CD14-positive monocyte (primary cell): ENCODE measurements at regions not wholly inside any gene's neighbourhood (a gene's known extent, or its start where the extent isn't known, plus 50 kb on each side); places are given as distances from the start of the nearest gene placed in this dataset.
A peak's percentile ranks its signal among the peaks of the same experiment; 100 is the strongest.

ENCODE experiments used
- DNase-seq, 3 donors: peaks; one replicate each; pipeline ENCODE4 v3.0.0-alpha.2; 2011 to 2022
- H2AFZ ChIP-seq: 2 replicates; pipeline ENCODE4 v1.6.0; 2012; ENCODE audit warnings: mild to moderate bottlenecking, low read depth, low read length, inconsistent platforms; ENCODE audit not compliant: insufficient read depth, poor library complexity, severe bottlenecking
- H3K27ac ChIP-seq, 2 donors: 1 replicate in 1 of 2; 2 replicates in 1 of 2; pipeline ENCODE4 v1.5.1; 2012 to 2013; ENCODE audit warnings: low read length in 2 of 2, control low read depth in 1 of 2, inconsistent platforms in 1 of 2, low read depth in 1 of 2, mild to moderate bottlenecking in 1 of 2
- H3K27me3 ChIP-seq, 2 donors: one replicate each; pipeline versions ENCODE4 v1.6.0 to v1.6.1; 2011 to 2013; ENCODE audit warnings: low read length in 2 of 2; ENCODE audit not compliant: control insufficient read depth in 2 of 2, insufficient read depth in 2 of 2
- H3K36me3 ChIP-seq, 2 donors: replicated peaks in 1 of 2; 1 replicate in 1 of 2; 2 replicates in 1 of 2; pipeline versions ENCODE4 v1.5.1 to v1.6.1; 2012 to 2013; ENCODE audit warnings: low read length in 2 of 2, control low read depth in 1 of 2, inconsistent platforms in 1 of 2, mild to moderate bottlenecking in 1 of 2; ENCODE audit not compliant: insufficient read depth in 2 of 2, control insufficient read depth in 1 of 2
- H3K4me1 ChIP-seq, 2 donors: 1 replicate in 1 of 2; 2 replicates in 1 of 2; pipeline versions ENCODE4 v1.5.1 to v1.6.1; 2012 to 2013; ENCODE audit warnings: low read length in 2 of 2, control low read depth in 1 of 2, inconsistent platforms in 1 of 2, mild to moderate bottlenecking in 1 of 2, moderate library complexity in 1 of 2; ENCODE audit not compliant: insufficient read depth in 2 of 2, control insufficient read depth in 1 of 2
- H3K4me2 ChIP-seq: replicated peaks from 2 replicates; pipeline ENCODE3; 2012; ENCODE audit warnings: low read length, moderate library complexity, mild to moderate bottlenecking; ENCODE audit not compliant: poor library complexity, severe bottlenecking; ENCODE audit errors: extremely low read depth
- H3K4me3 ChIP-seq, 3 experiments: fragments of 200-600 bp in 1 of 3; sonication (generic) in 1 of 3; replicated peaks in 1 of 3; 1 replicate in 2 of 3; 2 replicates in 1 of 3; pipeline ENCODE4 v1.5.1; 2011 to 2013; ENCODE audit warnings: low read length in 3 of 3, mild to moderate bottlenecking in 3 of 3, control low read depth in 2 of 3, low read depth in 2 of 3, inconsistent platforms in 1 of 3, moderate library complexity in 1 of 3
- H3K79me2 ChIP-seq: 2 replicates; pipeline ENCODE4 v1.6.0; 2012; ENCODE audit warnings: mild to moderate bottlenecking, control low read depth, inconsistent platforms, low read length, moderate library complexity; ENCODE audit not compliant: insufficient read depth
- H3K9ac ChIP-seq: 2 replicates; pipeline ENCODE4 v1.6.0; 2017; ENCODE audit warnings: low read length, mild to moderate bottlenecking; ENCODE audit not compliant: insufficient read depth, poor library complexity, severe bottlenecking
- H3K9me3 ChIP-seq, 2 donors: replicated peaks in 1 of 2; 1 replicate in 1 of 2; 2 replicates in 1 of 2; pipeline versions ENCODE4 v1.5.1 to v1.6.1; 2012 to 2013; ENCODE audit warnings: low read length in 2 of 2, control low read depth in 1 of 2; ENCODE audit not compliant: control insufficient read depth in 1 of 2, insufficient read depth in 1 of 2
- H4K20me1 ChIP-seq: 2 replicates; pipeline ENCODE4 v1.6.0; 2012; ENCODE audit warnings: mild to moderate bottlenecking, low read length, control low read depth, moderate library complexity; ENCODE audit not compliant: insufficient read depth
- H3K27ac Mint-ChIP-seq, 7 donors: one replicate each; pipeline ENCODE4 v1.8.0; 2020; ENCODE audit warnings: mild to moderate bottlenecking in 7 of 7, mixed read lengths in 7 of 7, moderate library complexity in 6 of 7, inconsistent platforms in 2 of 7
- H3K27me3 Mint-ChIP-seq, 3 donors: one replicate each; pipeline ENCODE4 v1.8.0; 2021 to 2022; ENCODE audit warnings: low read depth in 3 of 3, mild to moderate bottlenecking in 3 of 3, mixed read lengths in 3 of 3, moderate library complexity in 3 of 3, inconsistent platforms in 1 of 3
- H3K36me3 Mint-ChIP-seq, 2 donors: one replicate each; pipeline ENCODE4 v1.8.0; 2020; ENCODE audit warnings: mixed read lengths in 2 of 2, inconsistent platforms in 1 of 2, mild to moderate bottlenecking in 1 of 2
- H3K4me1 Mint-ChIP-seq: one replicate; pipeline ENCODE4 v1.8.0; 2020; ENCODE audit warnings: mild to moderate bottlenecking, mixed read lengths
- H3K4me3 Mint-ChIP-seq, 2 donors: one replicate each; pipeline ENCODE4 v1.8.0; 2020; ENCODE audit warnings: mild to moderate bottlenecking in 2 of 2, mixed read lengths in 2 of 2, moderate library complexity in 1 of 2
- H3K9me3 Mint-ChIP-seq, 7 donors: one replicate each; pipeline ENCODE4 v1.8.0; 2020 to 2022; ENCODE audit warnings: mixed read lengths in 7 of 7, mild to moderate bottlenecking in 6 of 7, moderate library complexity in 6 of 7, inconsistent platforms in 2 of 7
- CTCF ChIP-seq: fragments of 200-600 bp; IDR thresholded peaks from one replicate; pipeline ENCODE4 v1.8.0; 2022; ENCODE audit warnings: antibody characterized with exemption, mild to moderate bottlenecking
- WGBS: methylation state at CpG from one replicate; pipeline ENCODE4 v1.1.5; 2013; ENCODE audit warnings: missing lambda C conversion rate; ENCODE audit not compliant: insufficient coverage; 5-methylcytosine and 5-hydroxymethylcytosine counted together
- intact Hi-C, 2 donors: fragments of 100-400 bp; cut with micrococcal nuclease; formaldehyde crosslinking; loops; one replicate each; pipeline versions ENCODE4 v1.15.0 to v1.15.1; 2023

GRCh38 chr9:692636-693129 is 148.8 kb upstream of the DMRT1 start:
- Mint-ChIP-seq H3K27ac (no peak overlapping the region), H3K9me3 (peaks cover 0 to 1% (median 0%) of the 10 kb centered on the region in 7 donors), H3K4me1 (peaks cover 17% of the 10 kb centered on the region), H3K36me3 (no peaks in the 10 kb centered on the region), H3K4me3 (no peak overlapping the region), H3K27me3 (peaks cover 0 to 8% (median 3%) of the 10 kb centered on the region in 3 donors)
- no peak overlapping the region for H3K27ac ChIP-seq
- no CpG with 5 or more reads among the region's 4 CpGs for WGBS
- no peaks in the 10 kb centered on the region for H4K20me1 ChIP-seq
- H3K27me3 ChIP-seq = no peaks in the 10 kb centered on the region
- no peak for DNase-seq
- no peak overlapping the region for H3K4me2 ChIP-seq
- H2AFZ ChIP-seq = no peak overlapping the region
- intact Hi-C loops = no loop called here
- H3K4me1 ChIP-seq = peaks cover 0 to 5% of the 10 kb centered on the region in 2 donors
- H3K9me3 ChIP-seq = no peaks in the 10 kb centered on the region
- no peak for TF ChIP-seq CTCF
- no peaks in the 10 kb centered on the region for H3K36me3 ChIP-seq
- H3K79me2 ChIP-seq = no peaks in the 10 kb centered on the region
- H3K4me3 ChIP-seq = no peak overlapping the region
- no peak overlapping the region for H3K9ac ChIP-seq

GRCh38 chr9:693201-694091 is 148.1 kb upstream of the DMRT1 start:
- Histone ChIP-seq H3K27ac (no peak overlapping the region), H3K4me3 (no peak overlapping the region), H2AFZ (peak overlapping the region; percentile 53), H3K79me2 (no peaks in the 10 kb centered on the region), H3K9ac (no peak overlapping the region), H3K36me3 (no peaks in the 10 kb centered on the region), H3K4me1 (peaks cover 0 to 5% of the 10 kb centered on the region in 2 donors), H3K9me3 (no peaks in the 10 kb centered on the region), H3K27me3 (no peaks in the 10 kb centered on the region), H3K4me2 (no peak overlapping the region), H4K20me1 (no peaks in the 10 kb centered on the region)
- no peak for TF ChIP-seq CTCF
- Mint-ChIP-seq H3K4me1 (peaks cover 17% of the 10 kb centered on the region), H3K27me3 (peaks cover 3 to 5% (median 3%) of the 10 kb centered on the region in 3 donors), H3K9me3 (peaks cover 0 to 1% (median 0%) of the 10 kb centered on the region in 7 donors), H3K36me3 (no peaks in the 10 kb centered on the region), H3K4me3 (no peak overlapping the region), H3K27ac (no peak overlapping the region)
- intact Hi-C loops = no loop called here
- DNase-seq = no peak
- 19% methylated on average over 4 of the region's 6 CpGs for WGBS
